ENCODE measurements at regions not wholly inside any gene's neighbourhood (a gene's known extent, or its start where the extent isn't known, plus 50 kb on each side); places are given as distances from the start of the nearest gene placed in this dataset.
"Not testable (repeated sequence)": the region's sequence is repeated elsewhere in the genome, so short reads cannot be mapped to it uniquely, and the experiment has no call there.

DNA sequence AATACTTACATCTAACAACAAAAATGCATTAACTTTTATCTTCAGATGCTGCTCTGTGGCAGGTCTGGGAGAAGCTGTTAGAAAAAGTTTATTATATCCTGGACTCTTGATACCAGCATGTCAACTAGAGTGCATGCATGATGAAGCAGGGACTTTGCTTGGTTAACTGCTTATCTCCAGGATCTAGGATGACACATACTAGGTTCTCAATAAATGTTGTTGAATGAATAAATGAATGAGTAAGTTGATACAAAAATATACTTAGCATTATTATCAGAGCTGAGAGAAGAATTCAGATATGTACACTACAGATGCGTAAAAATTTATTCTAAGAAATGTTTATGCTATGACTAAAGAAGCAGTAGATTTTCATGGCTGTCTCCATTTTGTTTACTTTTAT is 304.3 kb downstream of the LTN1 start:
- in situ Hi-C loops (cut with HindIII; ENCODE audit: low pct_ligation_motif_present, low pct_unique_long_range_greater_than_20kb, low sequenced_read_pairs) = no loop called here
- DNase-seq = no peak

DNA sequence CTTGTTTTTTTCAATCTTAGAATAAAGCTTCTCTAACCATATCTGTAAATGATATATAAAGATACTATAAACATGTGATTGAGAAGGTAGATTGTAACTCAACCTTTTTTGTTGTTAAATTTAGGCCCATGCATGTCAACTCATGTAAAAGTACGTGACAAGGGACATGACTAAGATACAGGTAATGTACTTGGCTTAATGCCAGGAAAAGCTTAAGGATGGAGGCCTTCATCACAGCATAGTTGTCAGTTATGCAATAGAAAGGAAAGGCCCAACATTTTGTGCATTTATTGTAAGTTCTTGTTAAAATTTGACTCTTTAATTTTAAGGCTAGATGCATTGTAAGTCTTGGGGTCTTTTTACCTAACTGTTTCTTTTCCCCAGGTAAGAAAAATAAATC is 305.1 kb downstream of the LTN1 start:
- in situ Hi-C loops (cut with HindIII; ENCODE audit: low pct_ligation_motif_present, low pct_unique_long_range_greater_than_20kb, low sequenced_read_pairs) = no loop called here
- DNase-seq = no peak

DNA sequence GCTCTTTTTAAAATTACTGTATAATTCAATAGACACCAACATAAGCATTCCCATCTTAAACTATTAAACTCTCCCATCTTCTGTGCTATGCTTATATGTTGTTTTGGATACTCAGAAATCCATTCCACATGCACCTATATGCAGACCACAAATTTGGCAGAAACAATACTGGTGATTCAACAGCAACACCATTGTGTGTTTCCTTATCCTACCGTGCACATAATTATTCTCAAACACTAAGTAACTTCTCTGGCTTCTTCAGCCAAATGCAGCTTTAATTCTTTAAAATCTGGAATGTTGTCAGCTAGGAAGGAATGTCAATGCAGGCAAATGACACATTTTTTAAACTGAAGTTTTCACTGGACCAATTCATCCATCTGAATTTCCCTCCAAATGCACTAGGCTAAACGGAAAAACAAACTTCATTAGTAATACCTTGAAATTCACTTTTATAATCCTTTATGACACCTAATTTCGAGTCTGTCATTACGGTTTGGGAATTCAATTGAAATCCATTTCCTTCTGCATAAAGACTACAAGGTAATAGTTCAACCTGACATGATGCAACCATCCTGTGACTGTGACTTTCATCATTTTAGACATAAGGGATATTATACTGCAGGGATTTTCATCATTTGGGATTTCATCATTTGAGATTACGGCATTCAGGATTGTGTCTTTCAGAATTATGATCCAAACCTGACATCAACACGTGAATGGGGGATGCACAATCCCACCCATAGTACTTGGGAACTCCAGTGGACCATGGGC is 308.5 kb downstream of the LTN1 start:
- DNase-seq = no peak
- in situ Hi-C loops (cut with HindIII; ENCODE audit: low pct_ligation_motif_present, low pct_unique_long_range_greater_than_20kb, low sequenced_read_pairs) = no loop called here

DNA sequence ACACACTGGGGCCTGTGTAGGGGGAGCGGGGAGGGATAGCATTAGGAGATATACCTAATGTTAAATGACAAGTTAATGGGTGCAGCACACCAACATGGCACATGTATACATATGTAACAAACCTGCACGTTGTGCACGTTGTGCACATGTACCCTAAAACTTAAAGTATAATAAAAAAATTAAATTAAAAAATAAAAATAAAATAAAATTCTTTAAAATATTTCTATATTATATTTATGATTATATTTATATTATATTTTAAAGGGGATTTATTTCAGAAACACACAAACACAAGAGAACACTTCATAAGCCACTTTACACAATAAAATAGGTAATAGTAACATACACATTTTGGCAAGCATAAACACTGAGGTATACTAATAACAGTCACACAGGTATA is 309.8 kb downstream of the LTN1 start:
- DNase-seq; in situ Hi-C loops (cut with HindIII; ENCODE audit: low pct_ligation_motif_present, low pct_unique_long_range_greater_than_20kb, low sequenced_read_pairs): not testable (repeated sequence)

DNA sequence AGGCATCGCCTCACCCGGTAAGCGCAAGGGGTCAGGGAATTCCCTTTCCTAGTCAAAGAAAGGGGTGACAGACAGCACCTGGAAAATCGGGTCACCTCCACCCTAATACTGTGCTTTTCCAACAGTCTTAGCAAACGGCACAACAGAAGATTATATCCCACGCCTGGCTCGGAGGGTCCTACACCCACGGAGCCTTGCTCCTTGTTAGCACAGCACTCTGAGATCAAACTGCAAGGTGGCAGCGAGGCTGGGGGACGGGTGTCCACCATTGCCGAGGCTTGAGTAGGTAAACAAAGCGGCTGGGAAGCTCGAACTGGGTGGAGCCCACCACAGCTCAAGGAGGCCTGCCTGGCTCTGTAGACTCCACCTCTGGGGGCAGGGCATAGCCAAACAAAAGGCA is 315.6 kb downstream of the LTN1 start:
- in situ Hi-C loops (cut with HindIII; ENCODE audit: low pct_ligation_motif_present, low pct_unique_long_range_greater_than_20kb, low sequenced_read_pairs); DNase-seq: not testable (repeated sequence)

DNA sequence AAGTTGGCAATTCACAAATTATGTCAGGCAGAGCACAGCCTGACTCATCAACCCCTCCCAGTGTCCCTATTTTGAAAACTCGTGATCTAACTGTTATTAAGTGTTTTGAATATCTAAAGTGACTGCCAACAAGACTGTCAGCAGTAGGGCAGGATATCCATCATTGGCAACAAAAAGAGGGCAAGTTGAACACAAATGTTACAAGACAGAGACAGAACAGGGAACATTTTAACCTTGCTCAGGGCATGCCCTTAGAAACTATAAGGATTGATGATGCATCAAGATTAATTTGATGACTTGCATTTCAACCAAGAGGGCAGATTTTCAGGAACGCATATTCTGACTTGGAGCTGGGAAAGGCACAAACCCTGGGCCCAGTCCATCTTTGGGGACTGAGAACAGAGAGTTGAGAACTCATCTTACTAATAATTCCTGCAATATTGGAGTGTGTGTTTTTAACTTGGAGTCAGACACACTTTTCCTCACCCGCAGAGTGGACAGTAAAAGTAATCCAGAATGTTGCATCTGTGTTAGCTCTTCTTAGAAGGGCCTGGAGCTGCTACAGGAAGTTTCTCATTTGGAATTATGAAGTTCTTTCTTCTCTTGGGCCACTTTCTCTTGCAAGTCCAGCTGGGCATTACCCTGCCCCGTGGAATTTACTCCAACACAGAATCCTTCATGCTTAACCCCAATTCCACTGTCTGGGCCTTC is 317.2 kb downstream of the LTN1 start:
- in situ Hi-C loops (cut with HindIII; ENCODE audit: low pct_ligation_motif_present, low pct_unique_long_range_greater_than_20kb, low sequenced_read_pairs) = no loop called here
- no peak for DNase-seq

DNA sequence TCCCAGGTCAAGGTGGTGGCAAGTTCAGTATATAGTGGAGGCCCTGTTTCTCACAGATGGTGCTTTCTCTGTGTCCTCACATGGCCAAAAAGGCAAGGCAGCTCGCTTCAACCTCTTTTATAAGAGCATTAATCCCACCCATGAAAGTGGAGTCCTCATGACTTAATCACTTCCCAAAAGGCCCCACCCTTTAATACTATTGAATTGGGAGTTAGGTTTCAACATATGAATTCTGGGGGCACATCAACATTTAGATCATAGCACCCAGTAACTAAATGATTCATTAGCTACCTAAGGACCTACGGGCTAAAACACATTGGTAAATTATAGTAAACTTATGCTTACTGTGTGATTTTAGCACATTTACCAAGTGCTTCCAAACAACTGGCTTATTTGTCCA is 317.9 kb downstream of the LTN1 start:
- DNase-seq = no peak
- in situ Hi-C loops (cut with HindIII; ENCODE audit: low pct_ligation_motif_present, low pct_unique_long_range_greater_than_20kb, low sequenced_read_pairs) = no loop called here

DNA sequence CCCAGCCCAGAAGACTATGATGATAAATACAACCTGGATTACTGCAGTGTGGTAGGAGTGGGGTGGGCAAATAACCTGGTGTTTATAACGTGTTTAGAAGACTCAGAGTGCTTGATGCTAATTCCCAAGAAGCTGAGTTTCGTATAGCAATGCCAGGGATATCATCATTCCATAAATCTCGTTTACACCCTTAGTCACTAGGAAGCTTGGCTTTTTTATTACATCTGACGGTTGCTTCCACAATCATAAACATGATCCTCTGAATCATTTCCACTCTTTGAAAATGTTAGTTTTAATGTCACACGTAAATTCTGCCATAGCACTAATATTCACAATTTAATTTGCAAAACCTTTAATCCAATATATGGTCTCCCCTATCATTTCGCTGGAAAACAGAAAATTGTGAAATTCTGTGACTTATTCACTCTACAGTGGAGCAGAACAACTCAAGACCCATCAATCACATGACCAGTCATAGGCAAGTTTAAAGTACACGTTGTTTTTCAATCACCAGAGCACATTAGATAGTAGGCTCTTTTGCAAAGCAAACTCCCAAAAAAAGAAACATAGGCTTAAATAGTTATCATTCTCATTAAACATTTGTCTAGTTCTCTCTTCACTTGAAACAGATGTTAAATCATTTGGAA is 321.0 kb downstream of the LTN1 start:
- no peak for DNase-seq
- in situ Hi-C loops (cut with HindIII; ENCODE audit: low pct_ligation_motif_present, low pct_unique_long_range_greater_than_20kb, low sequenced_read_pairs) = no loop called here

DNA sequence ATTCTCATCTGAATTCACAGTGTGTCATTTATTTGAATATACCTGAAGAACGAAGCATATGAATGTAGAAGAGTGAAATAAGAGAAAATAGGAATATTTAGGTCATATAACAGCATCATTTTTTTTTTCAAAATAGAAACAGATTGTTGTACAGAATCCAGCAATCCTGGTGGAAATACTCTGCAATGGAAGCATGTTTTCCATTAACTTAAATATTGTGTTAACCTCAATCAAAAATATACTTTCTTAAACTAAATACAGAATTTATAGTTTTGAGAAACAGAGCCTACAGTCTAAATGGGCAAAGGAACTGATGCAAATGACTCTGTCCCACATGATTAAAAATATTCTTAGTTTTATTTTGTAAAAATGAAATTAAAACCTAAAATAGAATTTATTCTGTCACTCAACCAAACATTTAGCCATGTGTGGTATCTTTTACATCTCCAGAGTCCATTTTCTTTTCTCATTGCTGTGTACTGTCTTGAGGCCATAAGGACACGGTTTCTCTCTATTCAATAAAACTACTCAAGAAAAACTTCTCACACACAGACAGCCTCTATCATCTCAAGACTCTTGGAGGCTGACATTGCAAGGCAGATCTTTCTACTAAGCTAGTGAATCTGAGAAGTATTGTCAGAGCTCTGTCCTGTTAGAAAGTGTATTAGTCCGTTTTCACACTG is 322.6 kb downstream of the LTN1 start:
- in situ Hi-C loops (cut with HindIII; ENCODE audit: low pct_ligation_motif_present, low pct_unique_long_range_greater_than_20kb, low sequenced_read_pairs) = no loop called here
- DNase-seq = no peak

DNA sequence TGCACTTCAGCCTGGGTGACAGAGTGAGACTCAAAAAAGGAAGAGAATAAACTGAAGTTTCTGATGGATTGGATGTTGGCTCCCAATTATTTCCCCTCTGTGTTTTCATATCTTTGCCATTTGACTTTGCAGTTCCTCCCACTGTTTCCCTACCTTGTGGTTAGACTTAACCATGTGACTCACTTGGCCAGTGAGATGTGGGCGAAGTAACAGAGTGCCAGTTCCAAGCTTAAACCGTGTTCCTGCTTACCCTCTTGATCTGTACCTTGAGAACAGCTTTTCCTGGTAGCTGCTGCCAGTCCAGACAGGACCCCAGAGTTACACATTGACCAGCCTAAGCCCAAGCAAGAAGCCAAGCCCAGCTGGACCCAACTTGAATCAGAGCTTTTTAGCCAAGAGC is 323.4 kb downstream of the LTN1 start:
- no peak for DNase-seq
- in situ Hi-C loops (cut with HindIII; ENCODE audit: low pct_ligation_motif_present, low pct_unique_long_range_greater_than_20kb, low sequenced_read_pairs) = no loop called here

DNA sequence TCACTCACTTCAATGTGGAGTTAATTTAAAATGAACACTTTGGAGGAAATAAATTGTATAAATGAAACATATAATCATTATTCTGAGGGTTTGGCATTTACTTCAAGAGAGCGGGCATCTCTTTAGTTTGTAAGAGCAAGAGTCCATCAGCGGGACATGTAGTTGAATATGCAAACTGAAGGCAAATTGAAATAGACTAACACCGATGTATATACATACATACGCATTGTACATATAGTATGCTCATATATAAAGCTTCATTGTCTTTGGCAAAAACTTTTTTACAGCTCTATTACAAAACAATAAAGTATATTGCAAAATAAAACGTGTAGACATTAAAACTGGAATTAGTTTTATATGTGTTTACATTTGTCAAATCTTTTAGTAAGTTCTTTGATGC is 328.9 kb downstream of the LTN1 start:
- no peak for DNase-seq
- in situ Hi-C loops (cut with HindIII; ENCODE audit: low pct_ligation_motif_present, low pct_unique_long_range_greater_than_20kb, low sequenced_read_pairs) = no loop called here

DNA sequence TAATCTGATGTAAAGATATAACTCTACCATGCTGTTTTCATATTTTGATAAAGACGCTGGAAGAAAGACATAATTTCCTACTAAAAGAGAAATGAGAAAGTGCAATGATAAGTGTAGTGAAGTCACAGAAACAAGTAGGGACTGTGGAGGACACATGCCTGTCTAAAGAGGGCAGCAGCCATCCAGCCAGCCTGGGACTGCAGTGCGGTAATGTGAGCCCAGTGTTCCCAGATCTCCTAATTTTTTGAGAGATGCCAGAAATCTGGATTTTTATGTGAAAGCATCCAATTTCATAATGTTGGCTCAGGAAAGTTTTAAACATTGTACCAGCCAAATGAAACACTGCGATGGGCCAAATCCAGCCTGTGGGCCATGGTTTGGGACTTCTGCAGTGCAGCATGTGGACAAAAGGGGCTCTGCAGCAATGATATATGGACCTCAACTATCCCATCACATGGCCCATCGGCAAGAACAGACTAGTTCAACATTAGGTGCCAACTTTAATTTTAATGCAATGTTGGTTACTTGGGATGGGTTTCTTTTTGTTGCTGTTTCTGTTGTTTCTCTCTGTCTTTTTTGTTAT is 329.5 kb downstream of the LTN1 start:
- in situ Hi-C loops (cut with HindIII; ENCODE audit: low pct_ligation_motif_present, low pct_unique_long_range_greater_than_20kb, low sequenced_read_pairs) = no loop called here
- no peak for DNase-seq

DNA sequence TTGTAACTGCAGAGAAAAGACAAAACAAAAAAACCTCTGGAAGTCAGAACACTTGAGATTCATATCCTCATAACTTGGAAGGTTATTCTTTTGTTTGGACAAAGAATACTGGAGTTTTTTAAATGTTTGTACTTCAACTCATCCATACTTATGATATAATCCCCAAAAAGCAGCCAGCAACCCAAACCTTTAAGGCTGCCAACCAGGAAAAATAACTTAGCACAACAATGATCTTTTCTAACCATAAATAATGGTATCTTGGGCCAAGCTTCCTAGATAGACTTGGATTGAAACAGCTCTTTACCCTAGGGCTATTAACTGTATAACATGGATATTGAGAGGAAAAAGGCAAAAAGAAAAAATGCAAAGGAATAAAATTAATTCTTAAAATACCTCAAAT is 335.1 kb downstream of the LTN1 start:
- in situ Hi-C loops (cut with HindIII; ENCODE audit: low pct_ligation_motif_present, low pct_unique_long_range_greater_than_20kb, low sequenced_read_pairs) = no loop called here
- DNase-seq = no peak

DNA sequence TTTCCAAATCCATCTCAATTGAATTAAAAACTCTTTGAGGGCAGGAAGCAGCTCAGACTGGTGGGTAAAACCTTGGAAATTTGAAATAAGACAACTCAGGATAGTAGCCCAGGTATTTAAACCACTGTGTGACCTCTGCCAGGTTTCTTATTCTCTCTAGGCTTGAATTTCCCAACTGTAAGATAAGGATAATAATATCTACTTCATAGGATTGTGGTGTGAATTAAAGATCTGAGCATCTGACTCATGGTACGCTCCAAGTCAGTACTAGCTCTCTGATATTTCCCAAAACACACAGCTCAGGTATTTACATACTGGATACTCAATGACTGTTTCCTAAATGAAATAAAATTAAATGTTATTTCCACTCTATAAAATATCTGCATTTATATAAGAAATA is 337.2 kb downstream of the LTN1 start:
- no peak for DNase-seq
- in situ Hi-C loops (cut with HindIII; ENCODE audit: low pct_ligation_motif_present, low pct_unique_long_range_greater_than_20kb, low sequenced_read_pairs) = no loop called here

DNA sequence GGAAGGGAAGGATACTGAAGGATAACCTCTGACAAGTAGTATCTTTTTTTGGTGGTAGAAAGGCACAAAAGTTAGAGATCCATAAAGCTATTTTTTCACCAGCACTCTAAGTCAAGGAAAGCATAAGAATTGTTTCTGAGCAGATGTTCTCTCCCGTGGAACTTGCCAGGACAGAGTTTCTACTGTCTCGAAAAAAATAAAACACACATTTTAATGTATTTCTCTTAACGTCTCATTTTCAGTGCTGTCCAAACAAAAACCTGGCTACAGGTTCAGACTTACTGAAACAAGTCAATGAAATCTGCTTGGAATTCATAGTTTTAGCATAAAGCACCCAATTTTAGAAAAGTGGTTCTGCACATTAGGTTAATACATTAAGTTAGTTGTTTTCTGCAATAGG is 338.3 kb downstream of the LTN1 start:
- DNase-seq = no peak

DNA sequence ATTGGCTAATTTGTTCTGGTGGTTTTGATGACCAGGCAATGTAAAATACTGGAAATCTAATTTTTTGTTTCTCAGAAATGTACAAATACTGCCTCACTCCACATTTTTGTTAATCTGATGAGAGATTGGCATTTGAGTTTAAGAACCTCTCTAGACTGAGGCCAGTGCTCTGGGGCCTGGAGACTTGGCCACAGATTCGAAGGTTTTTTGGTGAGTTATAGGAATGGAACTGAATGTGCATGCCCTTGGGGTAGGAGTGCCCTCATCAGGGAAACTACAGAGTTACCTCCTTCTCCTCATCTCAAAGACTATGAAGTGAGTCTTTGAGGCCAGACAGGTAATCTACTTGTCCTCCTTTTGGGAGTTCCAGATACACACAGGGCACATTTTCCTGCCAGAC is 347.9 kb downstream of the LTN1 start:
- no peak for DNase-seq
- in situ Hi-C loops (cut with HindIII; ENCODE audit: low pct_ligation_motif_present, low pct_unique_long_range_greater_than_20kb, low sequenced_read_pairs) = no loop called here

More for the DNA sequence above, 338.3 kb downstream of the LTN1 start:
- in situ Hi-C loops (cut with HindIII; ENCODE audit: low pct_ligation_motif_present, low pct_unique_long_range_greater_than_20kb, low sequenced_read_pairs) = no loop called here

DNA sequence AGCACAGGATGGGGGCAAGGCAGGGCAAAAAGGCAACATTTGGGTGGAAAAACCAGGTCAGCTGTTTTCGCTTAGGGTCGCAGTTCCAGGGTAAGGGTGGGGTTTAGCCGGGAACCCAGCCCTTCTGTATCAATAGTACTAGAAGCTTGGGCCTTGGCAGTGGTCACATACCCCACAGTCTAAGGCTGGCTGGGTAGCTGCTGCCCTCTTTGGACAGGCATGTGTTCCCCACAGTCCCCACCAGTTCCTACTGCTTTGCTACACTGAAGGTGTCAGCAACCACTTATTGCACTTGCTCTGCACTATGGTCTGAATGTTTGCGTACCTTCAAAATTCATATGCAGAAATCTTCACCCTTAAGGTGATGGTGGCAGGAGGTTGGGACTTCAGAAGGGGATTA is 349.8 kb downstream of the LTN1 start:
- no peak for DNase-seq
- in situ Hi-C loops (cut with HindIII; ENCODE audit: low pct_ligation_motif_present, low pct_unique_long_range_greater_than_20kb, low sequenced_read_pairs) = no loop called here

DNA sequence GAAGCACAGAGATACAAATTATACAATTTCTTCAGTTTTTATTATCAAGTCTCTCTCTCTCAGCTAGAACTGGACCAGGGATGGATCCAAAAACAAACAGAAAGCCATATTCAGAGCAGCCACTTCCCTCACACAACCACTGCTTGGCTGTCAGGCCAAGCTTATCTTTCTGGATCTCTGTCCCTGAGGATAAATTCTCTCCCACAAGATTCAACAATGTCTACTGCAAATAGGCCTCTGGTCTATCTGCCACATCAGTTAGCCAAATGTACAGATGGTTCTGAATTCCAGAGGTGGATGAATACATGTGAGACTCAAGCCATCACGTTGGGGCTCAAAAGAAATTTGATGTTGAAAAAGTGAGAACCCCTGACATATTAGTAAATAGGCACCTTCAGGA is 350.9 kb downstream of the LTN1 start:
- no peak for DNase-seq
- in situ Hi-C loops (cut with HindIII; ENCODE audit: low pct_ligation_motif_present, low pct_unique_long_range_greater_than_20kb, low sequenced_read_pairs) = no loop called here

DNA sequence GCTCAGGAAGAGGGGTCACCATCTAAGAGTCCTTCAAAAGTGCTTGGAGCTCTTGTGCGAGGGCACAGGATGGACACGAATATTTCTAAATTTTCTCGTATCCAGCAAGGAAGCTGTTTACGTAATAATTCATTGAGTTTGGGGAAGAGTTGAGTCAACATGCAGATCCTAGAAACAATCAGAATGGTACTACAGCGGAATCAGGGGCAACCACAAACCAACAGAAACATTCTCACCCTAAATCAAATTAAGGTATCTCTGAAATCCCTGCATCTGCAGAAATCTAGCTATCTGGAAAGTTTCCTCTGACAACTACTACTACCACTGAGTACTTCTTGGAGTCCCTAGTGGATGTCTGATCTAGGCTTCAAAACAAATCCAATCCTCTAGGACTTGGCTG is 352.4 kb downstream of the LTN1 start:
- in situ Hi-C loops (cut with HindIII; ENCODE audit: low pct_ligation_motif_present, low pct_unique_long_range_greater_than_20kb, low sequenced_read_pairs) = no loop called here
- no peak for DNase-seq
